NT2/D1 (cell line): ENCODE measurements at regions not wholly inside any gene's neighbourhood (a gene's known extent, or its start where the extent isn't known, plus 50 kb on each side); places are given as distances from the start of the nearest gene placed in this dataset.

Experiments
- YY1 ChIP-seq: IDR thresholded peaks from 2 replicates; pipeline ENCODE4 v1.6.1; 2011; ENCODE audit not compliant: insufficient read length, insufficient read depth
- ZNF274 ChIP-seq: IDR thresholded peaks from 2 replicates; pipeline ENCODE4 v1.6.1; 2011; ENCODE audit warnings: mild to moderate bottlenecking, low read depth, low read length

GRCh38 chr3:164737174-164737573, 341.1 kb downstream of the SI start:
- no peak for TF ChIP-seq ZNF274
- TF ChIP-seq YY1: no peak
